ENCODE measurements at regions not wholly inside any gene's neighbourhood (a gene's known extent, or its start where the extent isn't known, plus 50 kb on each side); places are given as distances from the start of the nearest gene placed in this dataset.
A peak's percentile ranks its signal among the peaks of the same experiment; 100 is the strongest.
"Not testable (repeated sequence)": the region's sequence is repeated elsewhere in the genome, so short reads cannot be mapped to it uniquely, and the experiment has no call there.

DNA sequence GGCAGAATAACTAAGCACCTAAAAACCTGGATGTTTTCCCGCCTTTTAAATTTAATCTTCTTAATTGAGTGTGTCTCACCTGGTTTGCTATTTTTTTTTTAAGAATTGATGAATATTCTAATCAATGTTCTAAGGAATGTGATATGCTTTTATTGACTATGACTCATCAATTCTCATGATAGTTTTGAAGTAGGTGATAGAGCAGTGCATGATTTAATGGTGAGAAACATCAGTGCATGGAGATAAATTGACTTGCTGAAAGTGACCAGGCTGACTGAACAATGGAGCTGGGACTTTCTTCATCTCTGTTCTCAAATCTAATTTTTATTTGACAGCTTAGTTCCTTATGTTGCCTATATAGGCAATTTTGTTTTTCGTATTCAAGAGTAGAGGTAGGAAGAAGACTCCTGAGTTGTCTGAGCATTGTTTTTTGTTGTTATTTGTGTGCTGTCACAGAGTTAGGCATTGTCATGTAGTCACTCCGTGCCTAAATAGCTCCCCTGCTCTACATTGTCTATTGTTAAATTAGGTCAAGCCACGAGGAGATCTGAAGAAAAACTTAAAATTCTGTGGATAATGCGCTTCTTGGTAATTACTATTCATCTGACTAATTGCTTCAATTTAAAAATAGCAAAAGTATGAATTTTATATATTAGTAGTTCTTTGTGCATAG, 59.0 kb upstream of the NUTM2F start:
- peak; percentile 21 for FAIRE-seq
- DNase-seq (ENCODE audit: insufficient read length) = not testable (repeated sequence)

- DNase-seq (ENCODE audit: insufficient read length); FAIRE-seq: not testable (repeated sequence)
These were observed 59.6 kb upstream of the NUTM2F start for GRCh38 chr9:94388011-94388406.

DNA sequence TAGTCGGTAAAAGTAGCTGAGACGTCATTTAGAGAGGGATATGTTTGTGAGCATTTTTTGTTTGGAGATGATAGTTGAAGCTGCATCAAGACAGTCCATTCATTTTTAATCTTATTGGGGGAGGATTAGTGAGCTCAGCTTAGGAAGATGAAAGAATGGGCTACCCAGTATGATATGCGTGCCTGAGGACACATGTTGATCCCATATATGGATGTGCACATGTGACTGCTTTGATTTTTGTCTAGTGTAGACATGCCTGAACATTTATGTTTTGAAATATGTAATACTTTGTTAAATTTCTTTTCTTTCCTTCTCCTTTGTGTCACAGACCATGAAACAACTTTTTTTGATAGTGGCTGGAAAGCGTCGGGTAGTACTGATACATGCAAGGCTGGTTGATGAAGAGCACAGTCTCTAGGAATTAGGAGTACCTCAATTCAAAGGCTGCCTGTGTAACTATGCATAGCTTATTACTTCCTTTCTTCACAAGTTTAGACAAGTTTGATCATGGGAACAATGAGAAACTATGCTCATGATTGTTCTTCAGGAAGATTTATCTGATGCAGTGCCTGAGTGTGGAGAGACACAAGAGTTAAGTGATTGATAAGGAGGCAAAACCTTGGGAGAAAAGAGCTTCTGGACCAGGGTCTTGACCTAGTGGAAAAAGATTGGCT, 62.1 kb upstream of the NUTM2F start:
- FAIRE-seq = peak; percentile 68
- DNase-seq (ENCODE audit: insufficient read length) = not testable (repeated sequence)

GRCh38 chr9:94392971-94393624, 64.7 kb upstream of the NUTM2F start:
- FAIRE-seq = peak; percentile 44
- DNase-seq (ENCODE audit: insufficient read length) = not testable (repeated sequence)

DNA sequence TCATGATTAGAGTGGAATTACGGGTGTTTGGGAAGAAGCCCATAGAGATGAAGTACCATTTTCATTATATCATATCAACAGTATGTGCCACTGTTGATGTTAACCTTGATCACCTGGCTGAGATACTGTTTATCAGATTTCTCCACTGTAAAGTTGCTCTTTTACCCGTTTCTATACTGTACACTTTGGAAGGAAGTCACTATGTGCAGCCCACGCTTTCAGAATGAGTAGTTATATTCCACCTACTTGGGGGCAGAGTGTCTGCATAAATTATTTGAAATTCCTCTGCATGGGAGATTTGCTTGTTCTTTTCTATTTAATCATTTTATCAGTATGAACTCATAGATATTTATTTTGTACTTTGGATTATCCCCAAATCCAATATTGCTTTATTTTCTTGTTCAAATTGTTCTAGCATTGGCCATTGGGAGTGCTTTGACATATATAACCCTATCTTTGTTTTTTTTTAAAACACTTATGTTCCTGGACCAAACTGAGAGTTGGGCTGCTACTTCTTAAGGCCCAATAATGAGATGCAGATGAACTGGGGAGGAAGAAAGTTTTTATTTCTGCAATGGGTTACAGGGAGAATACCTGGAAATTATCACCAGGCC, 69.4 kb upstream of the NUTM2F start:
- not testable (repeated sequence) for FAIRE-seq

GRCh38 chr9:94400461-94400860, 72.0 kb upstream of the NUTM2F start:
- not testable (repeated sequence) for FAIRE-seq; DNase-seq (ENCODE audit: insufficient read length)

More for the DNA sequence above, 69.4 kb upstream of the NUTM2F start:
- DNase-seq (ENCODE audit: insufficient read length) = not testable (repeated sequence)

GRCh38 chr9:94402795-94403194, 74.4 kb upstream of the NUTM2F start:
- not testable (repeated sequence) for FAIRE-seq; DNase-seq (ENCODE audit: insufficient read length)

- not testable (repeated sequence) for DNase-seq (ENCODE audit: insufficient read length); FAIRE-seq
These were observed 75.1 kb upstream of the NUTM2F start for GRCh38 chr9:94403571-94403970.

DNA sequence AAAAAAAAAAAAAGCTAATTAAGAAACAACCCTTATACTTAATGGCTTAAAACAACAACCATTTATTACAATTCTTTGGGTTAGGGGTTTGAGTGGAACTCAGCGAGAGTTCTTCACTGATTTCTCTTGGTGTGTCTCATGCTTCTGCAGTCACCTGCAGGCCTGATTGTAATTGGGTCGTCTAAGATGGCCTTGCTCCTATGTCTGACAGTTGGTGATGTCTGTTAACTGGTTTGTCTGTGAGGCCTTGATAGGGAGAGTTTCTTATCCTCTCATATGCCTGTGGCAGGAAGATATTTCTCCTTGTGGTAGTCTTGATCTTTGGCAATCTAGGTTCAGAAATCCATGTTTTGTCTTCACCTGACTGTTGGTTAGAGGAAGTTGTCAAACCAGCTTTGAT, 85.2 kb upstream of the NUTM2F start:
- FAIRE-seq; DNase-seq (ENCODE audit: insufficient read length): not testable (repeated sequence)

DNA sequence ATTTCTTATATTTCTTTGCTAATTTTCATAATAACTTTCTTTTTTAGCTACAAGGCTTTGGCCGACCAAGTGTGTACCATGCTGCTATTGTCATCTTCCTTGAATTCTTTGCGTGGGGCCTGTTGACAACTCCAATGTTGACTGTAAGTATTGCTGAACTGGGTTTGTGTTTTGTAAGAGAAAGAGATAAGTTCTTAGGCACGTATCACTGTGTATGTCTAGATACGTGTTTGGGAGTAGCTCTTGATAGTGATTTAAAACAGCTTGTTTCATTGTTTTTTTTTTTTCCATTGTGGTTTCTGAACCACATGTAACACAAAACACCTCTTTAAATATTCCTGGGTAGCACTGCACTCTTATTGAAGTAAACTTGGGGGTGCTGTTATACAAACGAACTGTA, 86.7 kb upstream of the NUTM2F start:
- not testable (repeated sequence) for DNase-seq (ENCODE audit: insufficient read length); FAIRE-seq

DNA sequence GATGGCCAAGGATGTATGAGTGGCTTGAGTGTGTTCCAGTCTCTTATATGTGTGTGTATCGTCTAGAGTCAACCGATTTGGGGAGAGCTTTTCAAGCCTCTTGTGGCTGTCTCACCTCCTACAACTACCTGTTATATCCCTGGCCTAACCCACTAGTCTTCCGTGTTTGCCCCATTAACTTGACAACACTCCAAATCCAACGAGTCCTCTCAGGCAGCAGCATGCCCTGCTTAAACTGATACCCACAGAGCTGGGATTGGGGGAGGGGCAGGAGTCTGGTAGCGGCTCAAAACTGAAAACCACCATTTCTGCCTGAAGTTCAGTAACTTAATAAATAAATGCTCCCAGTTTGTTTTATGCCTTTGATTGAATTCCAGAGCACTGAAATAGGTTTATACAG, 91.7 kb upstream of the NUTM2F start:
- DNase-seq (ENCODE audit: insufficient read length); FAIRE-seq: not testable (repeated sequence)

GRCh38 chr9:94421951-94422350, 93.5 kb upstream of the NUTM2F start:
- not testable (repeated sequence) for DNase-seq (ENCODE audit: insufficient read length); FAIRE-seq

GRCh38 chr9:94425312-94425711, 96.9 kb upstream of the NUTM2F start:
- FAIRE-seq = not testable (repeated sequence)

DNA sequence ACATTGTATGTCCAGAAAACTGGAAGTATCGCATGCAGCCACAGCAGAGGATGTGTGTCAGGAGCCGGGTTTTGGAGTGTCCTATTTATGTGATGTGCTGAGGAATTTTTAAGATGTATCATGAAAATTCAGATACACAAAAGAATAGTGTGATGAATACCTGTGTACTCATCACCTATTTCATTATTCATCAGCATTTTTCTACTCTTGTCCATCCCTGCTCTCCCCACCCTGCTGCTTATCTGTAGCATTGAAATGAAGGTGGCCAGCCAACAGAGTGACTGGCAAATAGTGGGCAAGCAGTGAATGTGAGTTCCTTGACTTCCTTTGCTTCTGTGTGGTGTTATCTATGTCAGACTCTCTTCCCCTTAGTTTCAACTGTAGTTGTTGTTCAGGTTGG, 108.7 kb upstream of the NUTM2F start:
- not testable (repeated sequence) for DNase-seq (ENCODE audit: insufficient read length); FAIRE-seq

More at GRCh38 chr9:94425312-94425711, 96.9 kb upstream of the NUTM2F start:
- not testable (repeated sequence) for DNase-seq (ENCODE audit: insufficient read length)

DNA sequence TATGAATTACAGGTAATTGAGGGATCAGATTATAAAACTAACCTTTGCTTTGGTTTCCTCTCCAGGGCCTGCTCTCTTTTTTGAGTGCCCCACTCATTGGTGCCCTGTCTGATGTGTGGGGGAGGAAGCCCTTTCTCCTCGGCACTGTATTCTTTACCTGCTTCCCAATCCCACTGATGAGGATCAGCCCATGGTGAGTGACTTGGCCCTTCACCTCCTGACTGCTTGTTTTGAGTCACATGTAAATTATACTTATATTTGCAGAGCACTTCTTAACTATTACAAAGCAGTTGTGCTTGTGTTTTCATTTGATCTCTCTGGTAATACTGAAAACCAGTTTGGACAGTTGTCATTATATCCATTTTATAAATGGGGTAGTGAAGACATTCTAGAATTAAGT, 109.9 kb upstream of the NUTM2F start:
- not testable (repeated sequence) for FAIRE-seq; DNase-seq (ENCODE audit: insufficient read length)

DNA sequence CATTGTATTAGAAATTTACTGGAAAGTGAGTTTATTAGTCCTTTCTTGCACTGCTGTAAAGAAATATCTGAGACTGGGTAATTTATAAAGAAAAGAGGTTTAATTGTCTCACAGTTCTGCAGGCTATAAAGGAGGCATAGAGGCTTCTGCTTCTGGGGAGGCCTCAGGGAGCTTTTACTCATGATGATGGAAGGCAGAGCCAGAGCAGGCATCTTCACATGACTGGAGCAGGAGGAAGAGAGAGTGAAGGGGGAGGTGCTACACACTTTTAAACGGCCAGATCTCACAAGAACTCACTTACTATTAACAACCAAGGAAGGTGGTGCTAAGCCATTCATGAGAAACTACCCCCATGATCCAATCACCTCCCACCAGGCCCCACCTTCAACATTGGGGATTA, 112.7 kb upstream of the NUTM2F start:
- not testable (repeated sequence) for DNase-seq (ENCODE audit: insufficient read length); FAIRE-seq
